ENCODE measurements at regions not wholly inside any gene's neighbourhood (a gene's known extent, or its start where the extent isn't known, plus 50 kb on each side); places are given as distances from the start of the nearest gene placed in this dataset.
A peak's percentile ranks its signal among the peaks of the same experiment; 100 is the strongest.

GRCh38 chr2:81942876-81943275, 1638.3 kb upstream of the LRRTM1 start:
- DNase-seq: peak; percentile 5

DNA sequence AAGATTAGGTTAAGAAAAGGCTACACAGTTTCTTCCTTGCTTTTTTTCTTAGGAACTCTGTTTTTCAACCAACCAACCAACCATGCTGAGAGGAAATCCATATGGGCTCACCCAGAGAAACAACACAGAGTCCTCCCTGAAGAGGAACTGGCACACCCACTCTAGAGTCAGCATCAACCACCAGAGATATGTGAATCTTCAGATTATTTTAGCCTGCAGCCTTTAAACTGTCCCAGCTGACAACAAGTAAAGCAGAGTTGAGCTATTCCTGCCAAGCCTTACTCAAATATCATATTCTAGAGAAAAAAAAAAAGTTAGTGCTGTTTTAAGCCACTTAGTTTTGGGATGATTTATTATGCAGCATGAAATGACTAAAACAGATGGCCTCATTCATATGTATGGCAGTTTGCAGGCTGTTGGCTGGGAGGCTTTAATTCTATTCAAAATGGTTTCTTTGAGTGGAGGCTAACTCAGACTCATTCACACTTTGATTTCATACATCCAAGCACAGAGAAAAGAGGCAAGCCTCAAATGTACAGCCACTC, 1637.7 kb upstream of the LRRTM1 start:
- peak; percentile 49 for DNase-seq

- DNase-seq: no peak
Measured at GRCh38 chr2:81940266-81940955, 1635.9 kb upstream of the LRRTM1 start.

DNA sequence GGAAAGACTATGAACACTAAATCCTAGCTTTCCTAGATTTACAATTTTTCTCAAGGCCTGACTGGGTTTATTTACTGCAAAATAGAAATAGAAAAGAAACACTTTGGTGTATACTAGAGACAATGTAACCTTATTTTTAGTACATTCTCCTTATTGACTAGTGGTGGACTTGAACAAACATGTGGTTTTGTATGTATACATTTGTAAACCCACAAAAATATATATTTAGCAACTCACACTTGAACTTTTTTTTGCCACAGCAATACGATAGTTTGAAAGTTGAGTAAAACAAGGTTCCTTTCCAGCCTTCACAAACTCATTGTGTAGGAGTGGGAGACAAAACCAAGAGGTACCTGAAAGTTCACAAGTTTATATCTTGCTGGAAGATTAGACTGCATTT, 1633.4 kb upstream of the LRRTM1 start:
- DNase-seq: no peak

DNA sequence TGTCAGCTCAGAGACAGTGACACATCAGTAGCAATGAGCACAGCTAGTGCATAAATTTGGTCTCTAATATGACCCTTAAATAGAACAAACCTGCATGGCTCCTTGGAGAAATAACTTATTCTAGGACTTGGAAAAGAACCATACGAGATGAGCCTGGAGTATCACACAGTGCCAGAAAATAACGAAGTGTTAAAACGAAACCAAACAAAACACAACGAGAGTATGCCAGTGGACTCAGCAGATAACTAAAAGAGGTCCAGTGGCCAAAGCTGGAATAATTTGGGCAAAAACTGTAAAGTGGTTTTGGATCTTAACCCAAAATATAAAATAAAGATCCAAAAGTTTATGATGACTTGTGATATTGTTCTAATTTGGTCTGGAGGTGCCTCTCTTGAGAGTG, 1599.0 kb upstream of the LRRTM1 start:
- DNase-seq: no peak

DNA sequence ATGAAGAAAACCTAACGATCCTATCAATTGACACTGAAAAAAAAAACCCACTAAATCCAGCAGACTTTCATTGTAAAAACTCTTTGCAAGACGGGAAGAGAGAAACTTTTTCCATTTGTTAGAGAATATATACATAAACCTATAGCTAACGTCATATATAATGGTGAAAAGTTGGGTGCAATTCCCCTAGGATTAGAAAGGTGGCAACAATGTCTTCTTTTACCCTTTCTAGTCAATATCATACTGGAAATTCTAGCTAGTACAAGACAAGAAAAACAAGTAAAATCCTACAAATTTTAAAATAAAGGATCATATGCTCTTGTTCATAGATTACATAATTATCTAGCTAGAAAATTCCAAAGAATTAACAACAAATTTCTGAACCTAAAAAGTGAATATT, 1596.5 kb upstream of the LRRTM1 start:
- no peak for DNase-seq

GRCh38 chr2:81895620-81896250, 1591.2 kb upstream of the LRRTM1 start:
- DNase-seq: no peak

GRCh38 chr2:81894451-81894990, 1590.0 kb upstream of the LRRTM1 start:
- no peak for DNase-seq

DNA sequence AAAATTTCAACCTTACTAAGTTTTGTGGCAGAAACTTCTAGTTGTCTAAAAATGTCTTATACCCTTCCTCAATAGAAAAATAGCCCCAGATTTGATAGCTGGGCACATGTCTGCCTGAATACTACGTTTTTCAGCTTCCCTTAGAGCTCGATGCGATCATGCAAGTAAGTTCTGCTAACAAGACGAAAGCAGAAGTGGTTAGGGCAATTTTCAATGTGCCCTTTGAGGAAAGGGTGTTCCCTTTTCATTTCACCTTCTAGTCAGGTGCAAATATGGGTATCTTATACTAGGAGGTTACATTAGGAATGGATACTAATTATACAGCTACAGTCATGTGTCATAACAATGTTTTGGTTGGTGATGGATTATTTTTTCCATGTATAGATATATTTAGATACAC, 1572.1 kb upstream of the LRRTM1 start:
- no peak for DNase-seq

DNA sequence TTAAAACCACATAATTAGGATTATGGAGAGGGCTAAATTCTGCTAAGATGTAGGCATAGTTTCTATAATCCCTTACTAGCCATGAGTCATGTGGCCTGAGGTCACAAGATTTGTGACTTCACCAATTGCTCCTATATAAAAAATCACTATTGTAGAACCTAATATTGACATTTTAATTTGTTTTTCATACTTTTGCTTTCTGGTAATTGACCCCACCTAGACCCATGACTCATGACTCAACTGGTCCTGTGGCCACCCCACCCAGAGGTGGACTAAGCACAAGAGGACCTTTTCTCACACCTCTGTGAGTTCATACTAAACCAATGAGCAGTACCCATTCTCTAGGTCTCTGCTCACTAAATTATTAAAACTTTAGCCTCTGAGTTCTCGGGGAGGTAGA, 1567.5 kb upstream of the LRRTM1 start:
- DNase-seq: no peak

GRCh38 chr2:81870119-81870518, 1565.6 kb upstream of the LRRTM1 start:
- no peak for DNase-seq

DNA sequence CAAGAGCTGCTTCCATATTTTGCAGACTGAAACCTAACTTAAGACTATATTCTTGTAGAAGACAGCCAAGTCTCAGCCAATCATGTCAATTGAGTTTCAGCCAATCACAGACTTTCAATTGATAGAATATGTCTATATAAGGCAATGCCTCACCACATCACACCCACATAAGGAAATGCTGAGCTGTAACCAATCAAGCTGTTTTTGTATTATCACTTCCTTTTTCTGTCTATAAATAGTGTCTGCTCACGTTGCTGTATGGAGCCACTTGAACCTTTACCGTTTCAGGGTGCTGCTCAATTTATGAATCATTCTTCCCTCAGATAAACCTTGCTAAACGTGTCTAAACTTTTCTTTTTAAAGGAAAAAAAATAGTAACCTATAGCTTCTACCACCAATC, 1554.4 kb upstream of the LRRTM1 start:
- no peak for DNase-seq

DNA sequence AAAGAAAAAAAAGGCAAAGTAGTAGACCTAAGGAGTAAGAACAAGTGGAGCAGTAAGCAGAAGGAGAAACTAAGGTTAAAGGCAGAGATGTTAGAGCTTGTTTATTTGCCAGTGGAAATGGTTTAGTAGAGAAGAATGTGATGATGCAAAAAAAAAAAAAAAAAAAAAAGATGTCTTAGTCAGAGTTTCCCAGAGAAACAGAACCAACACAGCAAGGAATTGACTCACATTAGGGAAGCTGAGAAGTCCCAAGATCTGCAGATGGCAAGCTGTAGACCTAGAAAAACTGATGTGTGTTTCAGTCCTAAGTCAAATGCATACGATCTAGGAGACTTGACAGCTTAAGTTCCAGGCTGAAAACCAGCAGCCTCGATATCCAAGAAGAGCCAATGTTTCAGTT, 1548.8 kb upstream of the LRRTM1 start:
- no peak for DNase-seq

GRCh38 chr2:81852651-81853050, 1548.1 kb upstream of the LRRTM1 start:
- no peak for DNase-seq

DNA sequence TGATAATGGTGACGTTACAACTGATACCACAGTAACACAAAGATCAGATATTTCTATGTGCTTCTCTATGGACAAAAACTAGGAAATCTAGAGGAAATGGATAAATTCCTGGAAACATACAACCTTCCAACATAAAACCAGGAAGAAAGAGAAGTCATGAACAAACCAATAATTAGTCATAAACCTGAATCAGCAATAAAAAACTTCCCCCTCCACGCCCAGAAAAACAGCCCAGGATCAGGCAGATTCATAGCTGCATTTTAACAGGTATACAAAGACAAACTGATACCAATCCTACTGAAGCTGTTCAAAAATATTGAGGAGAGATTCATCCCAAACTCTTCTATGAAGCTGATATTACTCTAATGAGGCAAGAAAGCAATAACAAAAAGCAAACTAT, 1535.2 kb upstream of the LRRTM1 start:
- DNase-seq: no peak

DNA sequence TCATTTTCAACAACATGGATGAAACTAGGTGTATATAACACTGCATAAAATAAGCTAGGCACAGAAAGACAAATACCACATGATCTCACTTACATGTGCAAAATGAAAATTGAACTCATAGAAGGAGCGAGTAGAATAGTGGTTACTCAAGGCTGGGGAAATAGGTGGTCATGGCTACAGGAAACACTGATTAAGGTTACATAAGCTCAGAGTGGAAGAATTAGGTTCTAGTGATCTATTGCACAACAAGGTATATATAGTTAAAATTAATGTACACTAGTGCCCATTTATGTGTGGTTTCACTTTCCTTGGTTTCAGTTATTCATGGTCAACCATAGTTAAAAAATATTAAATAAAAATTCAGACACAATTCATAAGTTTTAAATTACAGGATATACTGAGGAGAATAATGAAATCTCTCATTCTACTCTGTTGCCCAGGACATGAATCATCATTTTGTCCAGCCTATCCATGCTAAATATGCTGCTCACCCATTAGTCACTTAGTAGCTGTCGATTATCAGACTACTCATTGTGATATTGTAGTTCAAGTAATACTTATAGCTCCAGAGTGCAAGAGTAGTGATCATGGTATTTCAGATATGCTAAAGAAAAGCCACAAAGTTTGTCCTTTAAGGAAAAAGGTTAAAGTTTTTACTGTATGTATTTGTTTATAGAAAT, 1530.9 kb upstream of the LRRTM1 start:
- DNase-seq: no peak

- no peak for DNase-seq
Measured at GRCh38 chr2:81786811-81787210, 1482.3 kb upstream of the LRRTM1 start.

DNA sequence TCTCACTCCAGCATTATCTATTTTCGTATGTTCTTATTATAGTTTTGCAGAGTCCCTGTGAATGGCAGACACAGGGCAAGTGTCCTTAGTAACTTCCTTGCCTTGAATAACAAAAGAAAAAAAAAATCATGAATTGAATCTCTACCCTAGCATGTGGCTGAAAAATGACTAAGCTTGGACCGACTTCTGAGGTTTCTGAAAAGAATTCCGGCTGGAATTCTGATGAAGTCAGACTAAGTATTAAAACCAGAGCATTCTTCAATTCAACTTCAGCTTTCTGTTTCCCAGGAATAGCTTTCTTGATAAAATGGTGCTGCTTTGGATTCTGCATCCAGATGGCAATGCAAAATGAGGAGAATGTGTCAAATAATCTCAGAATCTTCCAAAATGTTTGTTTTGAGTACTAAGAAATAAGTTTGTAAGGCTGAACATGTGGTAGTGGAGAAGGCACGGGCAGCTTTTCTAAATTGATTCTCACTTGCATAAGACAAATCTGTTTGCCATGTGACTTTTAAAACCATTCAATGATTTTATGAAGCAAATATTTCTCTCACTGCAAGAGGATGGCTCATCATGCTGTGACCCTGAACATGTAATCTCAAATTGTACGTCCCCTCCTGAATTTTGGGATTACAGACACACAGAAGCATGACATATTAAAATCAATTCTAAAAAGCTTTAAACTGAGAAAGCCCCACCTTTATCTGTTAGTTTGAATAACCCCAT, 1462.8 kb upstream of the LRRTM1 start:
- peak; percentile 17 for DNase-seq

- DNase-seq: no peak
Measured at GRCh38 chr2:81747481-81748070, 1443.0 kb upstream of the LRRTM1 start.

- no peak for DNase-seq
Measured at GRCh38 chr2:81739966-81740365, 1435.4 kb upstream of the LRRTM1 start.

- no peak for DNase-seq
Measured at GRCh38 chr2:81734981-81735380, 1430.4 kb upstream of the LRRTM1 start.

DNA sequence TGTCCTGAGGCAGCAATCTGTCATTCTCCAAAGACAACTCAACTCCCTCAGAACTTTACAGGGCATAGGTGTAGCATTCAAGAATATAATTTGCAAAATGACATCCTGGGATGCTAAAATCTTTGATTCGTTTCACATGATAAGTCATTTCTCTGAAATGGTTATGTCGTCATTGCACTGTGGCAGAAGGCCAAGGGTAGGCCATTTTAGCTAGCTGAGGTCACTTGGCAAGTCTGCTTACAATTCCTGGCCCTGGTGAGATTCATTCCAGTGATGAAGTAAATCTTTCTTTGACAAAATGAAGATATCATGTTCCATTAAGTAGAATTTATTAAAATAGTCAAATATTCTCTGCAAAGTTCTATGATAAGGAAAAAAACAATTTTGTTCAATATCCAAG, 1410.3 kb upstream of the LRRTM1 start:
- DNase-seq: no peak

Data from muscle of arm (tissue), 1 donor.